Endothelial cell (in vitro differentiated cells): ENCODE measurements at regions not wholly inside any gene's neighbourhood (a gene's known extent, or its start where the extent isn't known, plus 50 kb on each side); places are given as distances from the start of the nearest gene placed in this dataset.

Experiments
- DNase-seq: peaks from one replicate; pipeline ENCODE4 v3.0.0; 2021; ENCODE audit warnings: low spot score
- H3K27ac Mint-ChIP-seq: one replicate; pipeline ENCODE4 v1.8.0; 2021; ENCODE audit warnings: mixed read lengths, inconsistent platforms; ENCODE audit not compliant: unreplicated experiment
- H3K27me3 Mint-ChIP-seq: one replicate; pipeline ENCODE4 v1.8.0; 2021; ENCODE audit warnings: mild to moderate bottlenecking, moderate library complexity, mixed read lengths, inconsistent platforms; ENCODE audit not compliant: unreplicated experiment
- H3K36me3 Mint-ChIP-seq: one replicate; pipeline ENCODE4 v1.8.0; 2021; ENCODE audit warnings: mild to moderate bottlenecking, low read depth, mixed read lengths, inconsistent platforms; ENCODE audit not compliant: unreplicated experiment
- H3K4me1 Mint-ChIP-seq: one replicate; pipeline ENCODE4 v1.8.0; 2021; ENCODE audit warnings: mild to moderate bottlenecking, mixed read lengths, inconsistent platforms; ENCODE audit not compliant: unreplicated experiment
- H3K4me3 Mint-ChIP-seq: one replicate; pipeline ENCODE4 v1.8.0; 2021; ENCODE audit warnings: mild to moderate bottlenecking, mixed read lengths, inconsistent platforms; ENCODE audit not compliant: unreplicated experiment
- H3K9me3 Mint-ChIP-seq: one replicate; pipeline ENCODE4 v1.8.0; 2021; ENCODE audit warnings: mixed read lengths, inconsistent platforms; ENCODE audit not compliant: unreplicated experiment
- TF ChIP-seq, protein P1 (sequence below): fragments of 200-600 bp; sonication (generic); IDR thresholded peaks from one replicate; pipeline ENCODE4 v1.5.0; 2021; ENCODE audit warnings: antibody characterized with exemption; ENCODE audit not compliant: unreplicated experiment

DNA sequence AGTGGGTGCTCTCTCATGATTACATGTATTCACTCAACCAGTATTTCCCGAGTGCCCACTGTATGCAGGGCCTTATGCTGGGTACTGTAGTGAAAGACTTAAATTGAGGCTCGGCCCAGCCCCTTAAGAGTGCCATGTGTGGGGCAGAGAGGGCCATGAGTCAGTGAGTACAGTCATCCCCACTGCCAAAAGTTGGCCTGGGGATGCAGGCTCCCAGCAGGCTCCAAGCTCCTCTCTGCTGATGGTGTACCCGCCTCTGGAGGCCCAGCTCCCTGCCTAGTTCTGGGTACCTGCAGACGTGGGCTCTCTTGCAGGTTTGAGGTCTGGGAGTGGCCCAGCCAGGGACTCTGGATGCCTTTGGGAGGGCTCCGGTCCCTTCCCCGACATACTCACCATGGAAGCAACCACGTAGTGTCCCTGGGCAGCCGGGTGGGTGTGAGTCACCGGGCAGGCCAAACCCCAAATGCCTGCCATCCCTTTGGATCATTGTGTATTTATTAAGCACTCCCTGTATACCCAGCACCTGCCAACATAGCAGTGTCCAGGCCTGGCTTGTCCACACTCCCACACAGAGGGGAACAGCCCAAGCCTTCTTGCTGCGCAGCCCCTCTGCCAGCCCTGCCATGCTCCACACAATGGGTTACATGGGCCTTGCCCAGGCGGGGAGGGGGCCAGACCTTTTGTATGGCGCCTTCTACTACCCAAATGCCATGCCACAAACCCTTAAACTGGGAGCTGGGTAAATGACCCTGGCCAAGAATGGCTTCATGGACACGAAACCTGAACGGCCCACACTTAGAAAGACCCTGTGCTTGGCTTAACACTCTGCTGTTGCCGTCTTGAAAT is 153.6 kb downstream of the VEGFA start:
- TF ChIP-seq, protein P1, sequence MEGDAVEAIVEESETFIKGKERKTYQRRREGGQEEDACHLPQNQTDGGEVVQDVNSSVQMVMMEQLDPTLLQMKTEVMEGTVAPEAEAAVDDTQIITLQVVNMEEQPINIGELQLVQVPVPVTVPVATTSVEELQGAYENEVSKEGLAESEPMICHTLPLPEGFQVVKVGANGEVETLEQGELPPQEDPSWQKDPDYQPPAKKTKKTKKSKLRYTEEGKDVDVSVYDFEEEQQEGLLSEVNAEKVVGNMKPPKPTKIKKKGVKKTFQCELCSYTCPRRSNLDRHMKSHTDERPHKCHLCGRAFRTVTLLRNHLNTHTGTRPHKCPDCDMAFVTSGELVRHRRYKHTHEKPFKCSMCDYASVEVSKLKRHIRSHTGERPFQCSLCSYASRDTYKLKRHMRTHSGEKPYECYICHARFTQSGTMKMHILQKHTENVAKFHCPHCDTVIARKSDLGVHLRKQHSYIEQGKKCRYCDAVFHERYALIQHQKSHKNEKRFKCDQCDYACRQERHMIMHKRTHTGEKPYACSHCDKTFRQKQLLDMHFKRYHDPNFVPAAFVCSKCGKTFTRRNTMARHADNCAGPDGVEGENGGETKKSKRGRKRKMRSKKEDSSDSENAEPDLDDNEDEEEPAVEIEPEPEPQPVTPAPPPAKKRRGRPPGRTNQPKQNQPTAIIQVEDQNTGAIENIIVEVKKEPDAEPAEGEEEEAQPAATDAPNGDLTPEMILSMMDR = no peak
- no peak for DNase-seq
- Mint-ChIP-seq H3K4me1 (peaks cover 4% of the 10 kb centered on the region), H3K4me3 (no peak overlapping the region), H3K36me3 (no peaks in the 10 kb centered on the region), H3K9me3 (no peaks in the 10 kb centered on the region), H3K27ac (no peak overlapping the region), H3K27me3 (peaks cover 4% of the 10 kb centered on the region)

DNA sequence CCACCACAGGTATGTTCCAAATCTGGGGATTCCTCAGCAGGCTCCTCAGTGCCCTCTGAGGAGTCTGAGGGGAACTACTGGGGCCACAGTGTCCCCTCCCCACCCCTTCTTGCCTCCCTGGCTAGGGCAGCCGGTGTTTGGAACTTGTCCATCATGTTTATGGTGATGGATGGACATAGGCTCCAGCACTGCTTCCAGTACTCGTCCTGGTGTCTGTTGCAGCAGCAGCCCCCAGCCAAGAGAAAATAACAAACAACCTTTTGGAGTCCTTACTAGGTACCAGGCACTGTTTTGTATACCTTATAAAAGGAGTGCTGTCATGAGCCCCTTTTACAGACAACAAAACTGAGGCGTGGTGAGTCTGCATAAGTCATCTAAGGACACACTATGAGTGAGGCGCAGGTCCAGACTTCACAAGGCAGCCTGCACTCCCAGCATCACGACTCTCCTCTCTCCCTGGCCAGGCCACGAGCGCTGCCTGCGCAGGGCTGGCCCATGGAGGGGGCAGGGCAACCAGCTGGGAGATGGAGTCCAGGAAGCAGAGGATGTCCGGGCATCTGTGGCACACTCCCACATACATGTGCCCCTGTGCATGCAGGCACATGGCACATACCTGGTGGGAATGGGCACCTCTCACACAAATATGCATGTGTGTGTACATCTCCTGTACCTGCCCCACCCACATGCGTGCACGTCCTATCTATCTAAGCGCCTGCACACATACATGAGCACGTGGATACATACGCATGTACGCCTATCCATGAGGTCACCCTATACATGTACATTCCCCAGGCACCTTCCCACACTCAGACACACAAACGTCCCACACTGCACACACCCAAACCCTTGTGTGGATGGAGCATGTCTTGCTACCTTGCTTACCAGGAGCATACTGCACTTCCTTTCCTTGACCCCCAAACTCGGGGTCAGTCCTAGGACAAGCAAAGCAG is 152.7 kb downstream of the VEGFA start:
- no peaks in the 10 kb centered on the region for H3K9me3 Mint-ChIP-seq
- DNase-seq = no peak
- H3K27ac Mint-ChIP-seq = no peak overlapping the region
- no peaks in the 10 kb centered on the region for H3K36me3 Mint-ChIP-seq
- H3K4me3 Mint-ChIP-seq = no peak overlapping the region
- H3K27me3 Mint-ChIP-seq = peaks cover 4% of the 10 kb centered on the region
- TF ChIP-seq, protein P1 = no peak
- H3K4me1 Mint-ChIP-seq = peaks cover 4% of the 10 kb centered on the region

- no peak for DNase-seq
- TF ChIP-seq, protein P1 = no peak
- no peak overlapping the region for H3K27ac Mint-ChIP-seq
Measured at GRCh38 chr6:43921548-43922425, 151.8 kb downstream of the VEGFA start.

GRCh38 chr6:43921039-43921438 is 151.0 kb downstream of the VEGFA start:
- no peak overlapping the region for H3K4me3 Mint-ChIP-seq
- H3K9me3 Mint-ChIP-seq = no peaks in the 10 kb centered on the region
- H3K4me1 Mint-ChIP-seq = peaks cover 4% of the 10 kb centered on the region
- TF ChIP-seq, protein P1 = no peak
- no peak overlapping the region for H3K27ac Mint-ChIP-seq
- no peak for DNase-seq
- no peaks in the 10 kb centered on the region for H3K36me3 Mint-ChIP-seq
- peaks cover 7% of the 10 kb centered on the region for H3K27me3 Mint-ChIP-seq

More at GRCh38 chr6:43921548-43922425, 151.8 kb downstream of the VEGFA start:
- no peak overlapping the region for H3K4me3 Mint-ChIP-seq
- no peaks in the 10 kb centered on the region for H3K9me3 Mint-ChIP-seq
- H3K27me3 Mint-ChIP-seq = peaks cover 7% of the 10 kb centered on the region
- H3K4me1 Mint-ChIP-seq = peaks cover 4% of the 10 kb centered on the region
- H3K36me3 Mint-ChIP-seq = no peaks in the 10 kb centered on the region
